ENCODE measurements at regions not wholly inside any gene's neighbourhood (a gene's known extent, or its start where the extent isn't known, plus 50 kb on each side); places are given as distances from the start of the nearest gene placed in this dataset.

GRCh38 chrX:903116-903515 is 272.5 kb downstream of the SHOX start:
- Histone ChIP-seq H3K23me2 (ENCODE audit: low read depth, low read length) (no peaks in the 10 kb centered on the region), H3K4ac (replicated peaks; ENCODE audit: insufficient read length, low read depth, low read length) (no peak overlapping the region), H3K4me2 (ENCODE audit: insufficient read depth in 1 of 2, low read depth in 2 of 2, low read length in 2 of 2) (no peak overlapping the region), H3K9me3 (ENCODE audit: insufficient read depth in 2 of 2, low read depth in 1 of 2, low read length in 1 of 2) (no peaks in the 10 kb centered on the region), H3K23ac (ENCODE audit: insufficient read length) (no peak overlapping the region), H4K91ac (replicated peaks; ENCODE audit: insufficient read length, low read length) (no peak overlapping the region), H2BK120ac (replicated peaks; ENCODE audit: low read depth, low read length) (no peak overlapping the region), H2BK12ac (ENCODE audit: low read depth, low read length) (no peak overlapping the region), H3K9ac (replicated peaks in 1 of 4; ENCODE audit: extremely low read depth in 1 of 4, low read depth in 3 of 4, low read length in 3 of 4) (no peak overlapping the region), H2BK5ac (ENCODE audit: low read depth, low read length) (no peak overlapping the region), H3K27ac (ENCODE audit: low read depth, low read length) (no peak overlapping the region), H3K18ac (ENCODE audit: extremely low read depth, low read length) (no peak overlapping the region), H2AFZ (ENCODE audit: low read length) (no peak overlapping the region), H2BK20ac (ENCODE audit: low read length) (no peak overlapping the region), H3K56ac (replicated peaks; ENCODE audit: insufficient read length, low read depth, low read length) (no peak overlapping the region), H3K79me2 (ENCODE audit: control insufficient read depth in 1 of 2, insufficient read depth in 2 of 2, low read length in 2 of 2) (no peaks in the 10 kb centered on the region), H3K4me3 (ENCODE audit: extremely low read depth in 1 of 4, insufficient read depth in 2 of 4, low read depth in 3 of 4, low read length in 4 of 4) (no peak overlapping the region), H2AK5ac (ENCODE audit: low read depth, low read length) (no peak overlapping the region), H4K8ac (ENCODE audit: extremely low read depth, insufficient read depth, low read length) (no peak overlapping the region), H4K20me1 (replicated peaks in 1 of 2; ENCODE audit: control insufficient read depth in 1 of 2, insufficient read depth in 2 of 2, low read length in 2 of 2) (no peaks in the 10 kb centered on the region), H3K36me3 (ENCODE audit: control insufficient read depth in 2 of 4, insufficient read depth in 4 of 4, low read length in 3 of 4) (no peaks in the 10 kb centered on the region), H3K14ac (ENCODE audit: insufficient read length) (no peak overlapping the region), H2BK15ac (ENCODE audit: low read length) (no peak overlapping the region), H4K5ac (ENCODE audit: insufficient read length, low read depth, low read length) (no peak overlapping the region), H3K4me1 (replicated peaks in 1 of 4; ENCODE audit: control insufficient read depth in 3 of 4, insufficient read depth in 4 of 4, low read length in 3 of 4) (no peaks in the 10 kb centered on the region), H3K27me3 (replicated peaks in 1 of 4; ENCODE audit: control insufficient read depth in 3 of 4, extremely low read depth in 1 of 4, insufficient read depth in 3 of 4, low read length in 3 of 4) (no peaks in the 10 kb centered on the region), H3K79me1 (ENCODE audit: low read depth, low read length) (no peaks in the 10 kb centered on the region)
- DNase-seq (ENCODE audit: low read depth in 1 of 2, low spot score in 2 of 2) (no peak), FAIRE-seq (no peak)
- WGBS, 2 experiments (ENCODE audit: extremely low coverage in 1 of 2, insufficient coverage in 1 of 2, insufficient read length in 1 of 2, insufficient replicate concordance in 2 of 2, low coverage in 1 of 2, low lambda C conversion rate in 2 of 2, missing lambda C conversion rate in 1 of 2) = 92% methylated on average over 15 of the region's 15 CpGs; no CpG with 5 or more reads in 1 of the 2 experiments
- POLR2A ChIA-PET (ENCODE audit: partially characterized antibody) = no interaction called here
- CTCF ChIA-PET (ENCODE audit: partially characterized antibody) = no interaction called here
- no peak for TF ChIP-seq POU5F1 (IDR thresholded peaks at IDR 0.05; ENCODE audit: low read depth, low read length)
- TF ChIP-seq CREB1 (IDR thresholded peaks at IDR 0.05) = no peak
- no peak for TF ChIP-seq JUN (IDR thresholded peaks at IDR 0.05; ENCODE audit: low read depth, low read length)
- TF ChIP-seq RNF2 (IDR thresholded peaks at IDR 0.05; ENCODE audit: borderline replicate concordance, low read depth, low read length, missing control alignments, poor library complexity, severe bottlenecking) = no peak
- no peak for TF ChIP-seq ZNF274 (IDR thresholded peaks at IDR 0.05; ENCODE audit: borderline replicate concordance, extremely low read depth, low read length)
- no peak for TF ChIP-seq BRCA1 (IDR thresholded peaks at IDR 0.05; ENCODE audit: low read depth, low read length)
- TF ChIP-seq RBBP5 (IDR thresholded peaks at IDR 0.05; ENCODE audit: borderline replicate concordance, low read depth, low read length) = no peak
- no peak for TF ChIP-seq RFX5 (IDR thresholded peaks at IDR 0.05; ENCODE audit: borderline replicate concordance, low read depth, low read length)
- no peak for TF ChIP-seq RXRA (IDR thresholded peaks at IDR 0.05; ENCODE audit: insufficient read depth, low read depth, low read length)
- TF ChIP-seq CHD2 (IDR thresholded peaks at IDR 0.05; ENCODE audit: low read length) = no peak
- no peak for TF ChIP-seq SIN3A (conservative IDR thresholded peaks at IDR 0.05 in 1 of 2, IDR thresholded peaks at IDR 0.05 in 1 of 2; ENCODE audit: low read depth in 1 of 2, low read length in 2 of 2)
- TF ChIP-seq CTCF (IDR thresholded peaks at IDR 0.05; ENCODE audit: control extremely low read depth in 1 of 3, insufficient read depth in 1 of 3, low read depth in 1 of 3, low read length in 3 of 3) = no peak
- no peak for TF ChIP-seq KDM5A (IDR thresholded peaks at IDR 0.05; ENCODE audit: low read length)

Measured in H1 (cell line).